ENCODE measurements at regions not wholly inside any gene's neighbourhood (a gene's known extent, or its start where the extent isn't known, plus 50 kb on each side); places are given as distances from the start of the nearest gene placed in this dataset.

- TF ChIP-seq EZH2phosphoT487 (IDR thresholded peaks at IDR 0.05; ENCODE audit: insufficient read depth, low read depth) (no peak), EZH2 (IDR thresholded peaks at IDR 0.05; ENCODE audit: insufficient read depth, poor library complexity, severe bottlenecking) (no peak)
These were observed 53.1 kb upstream of the DAB2IP start for GRCh38 chr9:121598167-121598964.

All from GM23248 (cell line).